MM.1S (cell line): ENCODE measurements at regions not wholly inside any gene's neighbourhood (a gene's known extent, or its start where the extent isn't known, plus 50 kb on each side); places are given as distances from the start of the nearest gene placed in this dataset.

Experiments used
- EZH2 ChIP-seq: fragments of 300-600 bp; sonication (generic); optimal IDR thresholded peaks from 2 replicates; pipeline ENCODE3; 2017; ENCODE audit warnings: low read depth, mild to moderate bottlenecking, antibody characterized with exemption, low read length, mixed read lengths
- TF ChIP-seq, protein P1 (sequence below): fragments of 300-600 bp; sonication (generic); IDR thresholded peaks from 2 replicates; pipeline ENCODE4 v1.5.1; 2016; ENCODE audit warnings: antibody characterized with exemption, low read length, mixed read lengths

DNA sequence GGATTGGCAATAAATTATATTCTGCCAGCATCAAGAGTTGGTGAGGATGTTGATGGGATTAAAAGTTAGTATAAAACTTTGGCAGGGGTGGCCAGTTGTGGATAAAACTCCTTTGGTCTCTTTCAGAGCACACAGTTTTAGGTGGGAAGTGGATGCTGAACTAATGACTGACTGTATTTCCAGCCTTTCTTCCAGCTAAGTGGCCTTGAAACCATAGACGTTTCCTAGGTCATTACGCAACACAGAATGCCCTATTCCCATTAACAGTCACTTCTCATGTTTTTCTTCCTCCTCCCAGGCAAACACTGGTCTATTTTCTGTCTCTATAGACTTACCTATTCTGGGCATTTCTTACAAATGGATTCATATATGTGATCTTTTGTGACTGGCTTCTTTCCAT, 467.4 kb downstream of the NEBL start:
- TF ChIP-seq, protein P1, sequence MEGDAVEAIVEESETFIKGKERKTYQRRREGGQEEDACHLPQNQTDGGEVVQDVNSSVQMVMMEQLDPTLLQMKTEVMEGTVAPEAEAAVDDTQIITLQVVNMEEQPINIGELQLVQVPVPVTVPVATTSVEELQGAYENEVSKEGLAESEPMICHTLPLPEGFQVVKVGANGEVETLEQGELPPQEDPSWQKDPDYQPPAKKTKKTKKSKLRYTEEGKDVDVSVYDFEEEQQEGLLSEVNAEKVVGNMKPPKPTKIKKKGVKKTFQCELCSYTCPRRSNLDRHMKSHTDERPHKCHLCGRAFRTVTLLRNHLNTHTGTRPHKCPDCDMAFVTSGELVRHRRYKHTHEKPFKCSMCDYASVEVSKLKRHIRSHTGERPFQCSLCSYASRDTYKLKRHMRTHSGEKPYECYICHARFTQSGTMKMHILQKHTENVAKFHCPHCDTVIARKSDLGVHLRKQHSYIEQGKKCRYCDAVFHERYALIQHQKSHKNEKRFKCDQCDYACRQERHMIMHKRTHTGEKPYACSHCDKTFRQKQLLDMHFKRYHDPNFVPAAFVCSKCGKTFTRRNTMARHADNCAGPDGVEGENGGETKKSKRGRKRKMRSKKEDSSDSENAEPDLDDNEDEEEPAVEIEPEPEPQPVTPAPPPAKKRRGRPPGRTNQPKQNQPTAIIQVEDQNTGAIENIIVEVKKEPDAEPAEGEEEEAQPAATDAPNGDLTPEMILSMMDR = no peak
- no peak for TF ChIP-seq EZH2
